ENCODE measurements at regions not wholly inside any gene's neighbourhood (a gene's known extent, or its start where the extent isn't known, plus 50 kb on each side); places are given as distances from the start of the nearest gene placed in this dataset.

GRCh38 chr4:187060551-187060950 lies 336.9 kb upstream of the FAT1 start:
- Histone ChIP-seq H3K9me3 (ENCODE audit: severe bottlenecking) (no peaks in the 10 kb centered on the region), H3K4me1 (ENCODE audit: insufficient read depth, poor library complexity, severe bottlenecking) (no peaks in the 10 kb centered on the region), H3K27me3 (ENCODE audit: insufficient read depth, poor library complexity, severe bottlenecking) (no peaks in the 10 kb centered on the region), H3K4me3 (ENCODE audit: severe bottlenecking) (no peak overlapping the region), H3K36me3 (ENCODE audit: low read depth) (no peaks in the 10 kb centered on the region), H3K27ac (ENCODE audit: poor library complexity, severe bottlenecking) (no peak overlapping the region)
- no peak for ATAC-seq (ENCODE audit: low read depth)
- DNase-seq (ENCODE audit: low spot score): no peak
- no peak for TF ChIP-seq CTCF (IDR thresholded peaks at IDR 0.05; ENCODE audit: poor library complexity, severe bottlenecking)

- H3K27me3 ChIP-seq (ENCODE audit: insufficient read depth, poor library complexity, severe bottlenecking): no peaks in the 10 kb centered on the region
- H3K4me1 ChIP-seq (ENCODE audit: insufficient read depth, poor library complexity, severe bottlenecking): no peaks in the 10 kb centered on the region
- H3K9me3 ChIP-seq (ENCODE audit: severe bottlenecking): no peaks in the 10 kb centered on the region
- no peak overlapping the region for H3K27ac ChIP-seq (ENCODE audit: poor library complexity, severe bottlenecking)
- no peak for ATAC-seq (ENCODE audit: low read depth)
- H3K4me3 ChIP-seq (ENCODE audit: severe bottlenecking): no peak overlapping the region
- TF ChIP-seq CTCF (IDR thresholded peaks at IDR 0.05; ENCODE audit: poor library complexity, severe bottlenecking): no peak
- no peaks in the 10 kb centered on the region for H3K36me3 ChIP-seq (ENCODE audit: low read depth)
- no peak for DNase-seq (ENCODE audit: low spot score)
Observed at GRCh38 chr4:187063251-187063650, 339.6 kb upstream of the FAT1 start.

GRCh38 chr4:187064033-187064432 lies 340.4 kb upstream of the FAT1 start:
- ATAC-seq (ENCODE audit: low read depth): no peak
- H3K4me1 ChIP-seq (ENCODE audit: insufficient read depth, poor library complexity, severe bottlenecking): no peaks in the 10 kb centered on the region
- H3K4me3 ChIP-seq (ENCODE audit: severe bottlenecking): no peak overlapping the region

GRCh38 chr4:187065396-187065795 lies 341.7 kb upstream of the FAT1 start:
- Histone ChIP-seq H3K27ac (ENCODE audit: poor library complexity, severe bottlenecking) (no peak overlapping the region), H3K9me3 (ENCODE audit: severe bottlenecking) (no peaks in the 10 kb centered on the region), H3K4me1 (ENCODE audit: insufficient read depth, poor library complexity, severe bottlenecking) (no peaks in the 10 kb centered on the region), H3K36me3 (ENCODE audit: low read depth) (no peaks in the 10 kb centered on the region), H3K27me3 (ENCODE audit: insufficient read depth, poor library complexity, severe bottlenecking) (no peaks in the 10 kb centered on the region), H3K4me3 (ENCODE audit: severe bottlenecking) (no peak overlapping the region)
- DNase-seq (ENCODE audit: low spot score) (no peak), ATAC-seq (ENCODE audit: low read depth) (no peak)
- TF ChIP-seq CTCF (IDR thresholded peaks at IDR 0.05; ENCODE audit: poor library complexity, severe bottlenecking): no peak

More at GRCh38 chr4:187064033-187064432, 340.4 kb upstream of the FAT1 start:
- DNase-seq (ENCODE audit: low spot score): no peak
- no peak for TF ChIP-seq CTCF (IDR thresholded peaks at IDR 0.05; ENCODE audit: poor library complexity, severe bottlenecking)
- no peak overlapping the region for H3K27ac ChIP-seq (ENCODE audit: poor library complexity, severe bottlenecking)
- H3K9me3 ChIP-seq (ENCODE audit: severe bottlenecking): no peaks in the 10 kb centered on the region
- no peaks in the 10 kb centered on the region for H3K36me3 ChIP-seq (ENCODE audit: low read depth)
- H3K27me3 ChIP-seq (ENCODE audit: insufficient read depth, poor library complexity, severe bottlenecking): no peaks in the 10 kb centered on the region

GRCh38 chr4:187065806-187066205 lies 342.1 kb upstream of the FAT1 start:
- ATAC-seq (ENCODE audit: low read depth) (no peak), DNase-seq (ENCODE audit: low spot score) (no peak)
- no peak for TF ChIP-seq CTCF (IDR thresholded peaks at IDR 0.05; ENCODE audit: poor library complexity, severe bottlenecking)
- Histone ChIP-seq H3K27me3 (ENCODE audit: insufficient read depth, poor library complexity, severe bottlenecking) (no peaks in the 10 kb centered on the region), H3K36me3 (ENCODE audit: low read depth) (no peaks in the 10 kb centered on the region), H3K4me1 (ENCODE audit: insufficient read depth, poor library complexity, severe bottlenecking) (no peaks in the 10 kb centered on the region), H3K4me3 (ENCODE audit: severe bottlenecking) (no peak overlapping the region), H3K27ac (ENCODE audit: poor library complexity, severe bottlenecking) (no peak overlapping the region), H3K9me3 (ENCODE audit: severe bottlenecking) (no peaks in the 10 kb centered on the region)

Data from RWPE2 (cell line).